ENCODE measurements at regions not wholly inside any gene's neighbourhood (a gene's known extent, or its start where the extent isn't known, plus 50 kb on each side); places are given as distances from the start of the nearest gene placed in this dataset.

DNA sequence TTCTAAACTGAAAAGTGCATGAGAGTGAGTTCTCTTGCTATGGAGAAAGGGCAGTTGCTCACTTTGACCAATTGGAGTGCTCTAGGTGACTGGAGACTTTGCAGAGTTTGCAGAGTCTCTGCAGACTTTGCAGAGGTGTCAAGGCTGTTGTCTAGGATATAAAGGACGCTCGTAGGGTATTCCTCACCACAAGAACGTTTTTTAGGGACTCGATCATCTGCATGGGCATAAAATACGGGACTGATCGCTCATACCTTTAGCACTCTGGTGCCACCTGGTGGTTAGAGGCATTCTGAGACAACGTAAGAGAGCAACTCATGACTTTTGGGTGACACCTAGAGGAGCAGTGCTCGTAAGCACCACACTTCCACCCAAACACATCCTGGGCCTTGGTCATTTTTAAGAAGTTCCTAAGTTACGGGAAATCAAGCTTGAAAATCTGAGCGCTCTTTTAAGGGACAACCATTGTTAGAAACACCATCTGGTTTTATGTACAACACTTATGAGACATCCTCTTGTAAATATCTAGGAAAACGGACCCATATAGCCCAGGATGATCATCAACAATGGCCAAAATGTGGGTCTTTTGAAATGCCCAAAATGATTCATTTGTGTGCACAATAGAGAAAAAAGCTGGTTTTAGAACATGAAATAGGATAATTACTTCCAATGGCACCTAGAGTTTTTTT is 51.6 kb upstream of the XCR1 start:
- H3K4me3 Mint-ChIP-seq (ENCODE audit: unreplicated experiment): no peak overlapping the region
- DNase-seq (ENCODE audit: low spot score): peak; percentile 88
- TF ChIP-seq, protein P1, sequence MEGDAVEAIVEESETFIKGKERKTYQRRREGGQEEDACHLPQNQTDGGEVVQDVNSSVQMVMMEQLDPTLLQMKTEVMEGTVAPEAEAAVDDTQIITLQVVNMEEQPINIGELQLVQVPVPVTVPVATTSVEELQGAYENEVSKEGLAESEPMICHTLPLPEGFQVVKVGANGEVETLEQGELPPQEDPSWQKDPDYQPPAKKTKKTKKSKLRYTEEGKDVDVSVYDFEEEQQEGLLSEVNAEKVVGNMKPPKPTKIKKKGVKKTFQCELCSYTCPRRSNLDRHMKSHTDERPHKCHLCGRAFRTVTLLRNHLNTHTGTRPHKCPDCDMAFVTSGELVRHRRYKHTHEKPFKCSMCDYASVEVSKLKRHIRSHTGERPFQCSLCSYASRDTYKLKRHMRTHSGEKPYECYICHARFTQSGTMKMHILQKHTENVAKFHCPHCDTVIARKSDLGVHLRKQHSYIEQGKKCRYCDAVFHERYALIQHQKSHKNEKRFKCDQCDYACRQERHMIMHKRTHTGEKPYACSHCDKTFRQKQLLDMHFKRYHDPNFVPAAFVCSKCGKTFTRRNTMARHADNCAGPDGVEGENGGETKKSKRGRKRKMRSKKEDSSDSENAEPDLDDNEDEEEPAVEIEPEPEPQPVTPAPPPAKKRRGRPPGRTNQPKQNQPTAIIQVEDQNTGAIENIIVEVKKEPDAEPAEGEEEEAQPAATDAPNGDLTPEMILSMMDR (IDR thresholded peaks at IDR 0.05; ENCODE audit: unreplicated experiment): peak; percentile 97
- H3K36me3 Mint-ChIP-seq (ENCODE audit: low read depth, unreplicated experiment): no peaks in the 10 kb centered on the region
- no peak overlapping the region for H3K27ac Mint-ChIP-seq (ENCODE audit: unreplicated experiment)
- no peaks in the 10 kb centered on the region for H3K27me3 Mint-ChIP-seq (ENCODE audit: unreplicated experiment)
- no peaks in the 10 kb centered on the region for H3K9me3 Mint-ChIP-seq (ENCODE audit: unreplicated experiment)
- H3K4me1 Mint-ChIP-seq (ENCODE audit: unreplicated experiment): no peaks in the 10 kb centered on the region
